PC-9 (cell line): ENCODE measurements at regions not wholly inside any gene's neighbourhood (a gene's known extent, or its start where the extent isn't known, plus 50 kb on each side); places are given as distances from the start of the nearest gene placed in this dataset.

Source experiments
- EZH2 ChIP-seq: fragments of 200-600 bp; sonication (generic); IDR thresholded peaks from 2 replicates; pipeline ENCODE4 v1.8.0; 2017; ENCODE audit warnings: antibody characterized with exemption, low read depth
- TF ChIP-seq, protein P1 (sequence below): fragments of 200-600 bp; sonication (generic); conservative IDR thresholded peaks from 2 replicates; pipeline ENCODE4 v1.6.1; 2017; ENCODE audit warnings: mixed run types, antibody characterized with exemption, mild to moderate bottlenecking, moderate library complexity

GRCh38 chr4:62342346-62342745 lies 1142.2 kb downstream of the ADGRL3 start:
- TF ChIP-seq, protein P1, sequence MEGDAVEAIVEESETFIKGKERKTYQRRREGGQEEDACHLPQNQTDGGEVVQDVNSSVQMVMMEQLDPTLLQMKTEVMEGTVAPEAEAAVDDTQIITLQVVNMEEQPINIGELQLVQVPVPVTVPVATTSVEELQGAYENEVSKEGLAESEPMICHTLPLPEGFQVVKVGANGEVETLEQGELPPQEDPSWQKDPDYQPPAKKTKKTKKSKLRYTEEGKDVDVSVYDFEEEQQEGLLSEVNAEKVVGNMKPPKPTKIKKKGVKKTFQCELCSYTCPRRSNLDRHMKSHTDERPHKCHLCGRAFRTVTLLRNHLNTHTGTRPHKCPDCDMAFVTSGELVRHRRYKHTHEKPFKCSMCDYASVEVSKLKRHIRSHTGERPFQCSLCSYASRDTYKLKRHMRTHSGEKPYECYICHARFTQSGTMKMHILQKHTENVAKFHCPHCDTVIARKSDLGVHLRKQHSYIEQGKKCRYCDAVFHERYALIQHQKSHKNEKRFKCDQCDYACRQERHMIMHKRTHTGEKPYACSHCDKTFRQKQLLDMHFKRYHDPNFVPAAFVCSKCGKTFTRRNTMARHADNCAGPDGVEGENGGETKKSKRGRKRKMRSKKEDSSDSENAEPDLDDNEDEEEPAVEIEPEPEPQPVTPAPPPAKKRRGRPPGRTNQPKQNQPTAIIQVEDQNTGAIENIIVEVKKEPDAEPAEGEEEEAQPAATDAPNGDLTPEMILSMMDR: no peak
- no peak for TF ChIP-seq EZH2
